DOHH2 (cell line): ENCODE measurements at regions not wholly inside any gene's neighbourhood (a gene's known extent, or its start where the extent isn't known, plus 50 kb on each side); places are given as distances from the start of the nearest gene placed in this dataset.

Experiments used
- CTCF ChIP-seq: fragments of 200-600 bp; sonication (generic); IDR thresholded peaks from one replicate; pipeline ENCODE4 v1.5.1; 2014; ENCODE audit warnings: antibody characterized with exemption, mild to moderate bottlenecking, low read depth, low read length; ENCODE audit not compliant: poor library complexity, severe bottlenecking
- EZH2phosphoT487 ChIP-seq: fragments of 200-600 bp; sonication (generic); IDR thresholded peaks from 2 replicates; pipeline ENCODE4 v1.6.1; 2017; ENCODE audit warnings: borderline replicate concordance, mild to moderate bottlenecking, antibody characterized with exemption, low read length, moderate library complexity, mixed read lengths

GRCh38 chr9:90025816-90026215, 421.0 kb downstream of the GADD45G start:
- TF ChIP-seq CTCF (no peak), EZH2phosphoT487 (no peak)
